ENCODE measurements at regions not wholly inside any gene's neighbourhood (a gene's known extent, or its start where the extent isn't known, plus 50 kb on each side); places are given as distances from the start of the nearest gene placed in this dataset.

DNA sequence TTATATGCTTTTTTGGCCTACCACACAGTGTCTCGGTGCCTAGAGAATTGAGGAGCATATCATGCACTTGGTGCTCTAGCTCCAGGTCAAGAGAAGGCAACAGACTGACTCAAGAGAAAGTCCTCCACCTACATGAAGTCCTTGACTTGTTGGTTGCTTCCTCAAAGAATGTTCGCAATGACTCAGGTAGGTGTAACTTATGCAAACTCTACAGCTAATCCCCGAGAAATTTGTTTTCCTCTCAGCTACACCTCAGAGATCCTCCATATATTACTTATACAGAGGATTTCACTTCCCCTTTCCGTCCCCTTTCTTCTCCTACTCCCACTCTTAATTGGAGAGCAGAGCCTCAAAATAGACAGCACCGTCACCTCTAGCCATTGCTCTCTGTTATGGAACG, 1013.1 kb downstream of the KCNMA1 start:
- no peaks in the 10 kb centered on the region for H3K9me3 ChIP-seq (ENCODE audit: control insufficient read depth in 1 of 2, insufficient read depth in 1 of 2, low read depth in 1 of 2, low read length in 2 of 2)
- no peaks in the 10 kb centered on the region for H3K36me3 ChIP-seq (ENCODE audit: control insufficient read depth in 1 of 2, insufficient read depth in 2 of 2, low read length in 2 of 2)
- no peak overlapping the region for H3K27ac ChIP-seq (ENCODE audit: low read depth, low read length)
- ChIA-PET POLR2A (no interaction called here), RAD21 (ENCODE audit: low non-redundant PET in 1 of 2, low total read pairs in 2 of 2, uncharacterized antibody in 2 of 2, unreplicated experiment in 2 of 2) (no interaction called here), CTCF (no interaction called here)
- no peaks in the 10 kb centered on the region for H4K20me1 ChIP-seq (ENCODE audit: insufficient read depth)
- no TSS peak for BruUV-seq (replicated peaks)
- no peak overlapping the region for H3K9ac ChIP-seq (ENCODE audit: low read length)
- no peak overlapping the region for H3K4me2 ChIP-seq (ENCODE audit: low read length)
- H2AFZ ChIP-seq (ENCODE audit: low read depth, low read length, poor library complexity, severe bottlenecking): no peak overlapping the region
- no peaks in the 10 kb centered on the region for H3K27me3 ChIP-seq (ENCODE audit: insufficient read depth, low read length)
- intact Hi-C loops (cut with micrococcal nuclease): no loop called here
- no peak overlapping the region for H3K4me3 ChIP-seq (replicated peaks in 1 of 2; ENCODE audit: low read depth in 1 of 2, low read length in 2 of 2)
- ATAC-seq (no peak), DNase-seq (ENCODE audit: low read depth, low spot score) (no peak)
- no peaks in the 10 kb centered on the region for H3K9me2 ChIP-seq (ENCODE audit: insufficient read depth)
- no peaks in the 10 kb centered on the region for H3K4me1 ChIP-seq (ENCODE audit: control insufficient read depth in 1 of 2, insufficient read depth in 2 of 2, low read length in 2 of 2)
- TF ChIP-seq SRF (IDR thresholded peaks at IDR 0.05; ENCODE audit: low read depth) (no peak), YY1 (IDR thresholded peaks at IDR 0.05; ENCODE audit: extremely low read depth, insufficient replicate concordance, low read depth, low read length) (no peak), POLR2A (IDR thresholded peaks at IDR 0.05; ENCODE audit: borderline replicate concordance, extremely low read depth, insufficient read depth, insufficient read length) (no peak), ZNF274 (IDR thresholded peaks at IDR 0.05; ENCODE audit: low read depth, low read length) (no peak), RAD21 (IDR thresholded peaks at IDR 0.05; ENCODE audit: low read depth) (no peak), EZH2phosphoT487 (IDR thresholded peaks at IDR 0.05; ENCODE audit: borderline replicate concordance) (no peak), ELF1 (IDR thresholded peaks at IDR 0.05; ENCODE audit: borderline replicate concordance, low read depth) (no peak), CBX3 (IDR thresholded peaks at IDR 0.05; ENCODE audit: low read depth) (no peak), TCF7L2 (IDR thresholded peaks at IDR 0.05; ENCODE audit: borderline replicate concordance, extremely low read depth, insufficient read depth, insufficient read length) (no peak)
- TF ChIP-seq, protein P1, sequence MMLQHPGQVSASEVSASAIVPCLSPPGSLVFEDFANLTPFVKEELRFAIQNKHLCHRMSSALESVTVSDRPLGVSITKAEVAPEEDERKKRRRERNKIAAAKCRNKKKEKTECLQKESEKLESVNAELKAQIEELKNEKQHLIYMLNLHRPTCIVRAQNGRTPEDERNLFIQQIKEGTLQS (IDR thresholded peaks at IDR 0.05): no peak
- TF ChIP-seq, protein P2, sequence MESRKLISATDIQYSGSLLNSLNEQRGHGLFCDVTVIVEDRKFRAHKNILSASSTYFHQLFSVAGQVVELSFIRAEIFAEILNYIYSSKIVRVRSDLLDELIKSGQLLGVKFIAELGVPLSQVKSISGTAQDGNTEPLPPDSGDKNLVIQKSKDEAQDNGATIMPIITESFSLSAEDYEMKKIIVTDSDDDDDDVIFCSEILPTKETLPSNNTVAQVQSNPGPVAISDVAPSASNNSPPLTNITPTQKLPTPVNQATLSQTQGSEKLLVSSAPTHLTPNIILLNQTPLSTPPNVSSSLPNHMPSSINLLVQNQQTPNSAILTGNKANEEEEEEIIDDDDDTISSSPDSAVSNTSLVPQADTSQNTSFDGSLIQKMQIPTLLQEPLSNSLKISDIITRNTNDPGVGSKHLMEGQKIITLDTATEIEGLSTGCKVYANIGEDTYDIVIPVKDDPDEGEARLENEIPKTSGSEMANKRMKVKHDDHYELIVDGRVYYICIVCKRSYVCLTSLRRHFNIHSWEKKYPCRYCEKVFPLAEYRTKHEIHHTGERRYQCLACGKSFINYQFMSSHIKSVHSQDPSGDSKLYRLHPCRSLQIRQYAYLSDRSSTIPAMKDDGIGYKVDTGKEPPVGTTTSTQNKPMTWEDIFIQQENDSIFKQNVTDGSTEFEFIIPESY (IDR thresholded peaks at IDR 0.05; ENCODE audit: extremely low read depth, insufficient replicate concordance, low read length): no peak
- TF ChIP-seq, protein P3, sequence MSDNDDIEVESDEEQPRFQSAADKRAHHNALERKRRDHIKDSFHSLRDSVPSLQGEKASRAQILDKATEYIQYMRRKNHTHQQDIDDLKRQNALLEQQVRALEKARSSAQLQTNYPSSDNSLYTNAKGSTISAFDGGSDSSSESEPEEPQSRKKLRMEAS (IDR thresholded peaks at IDR 0.05): no peak
- TF ChIP-seq, protein P4, sequence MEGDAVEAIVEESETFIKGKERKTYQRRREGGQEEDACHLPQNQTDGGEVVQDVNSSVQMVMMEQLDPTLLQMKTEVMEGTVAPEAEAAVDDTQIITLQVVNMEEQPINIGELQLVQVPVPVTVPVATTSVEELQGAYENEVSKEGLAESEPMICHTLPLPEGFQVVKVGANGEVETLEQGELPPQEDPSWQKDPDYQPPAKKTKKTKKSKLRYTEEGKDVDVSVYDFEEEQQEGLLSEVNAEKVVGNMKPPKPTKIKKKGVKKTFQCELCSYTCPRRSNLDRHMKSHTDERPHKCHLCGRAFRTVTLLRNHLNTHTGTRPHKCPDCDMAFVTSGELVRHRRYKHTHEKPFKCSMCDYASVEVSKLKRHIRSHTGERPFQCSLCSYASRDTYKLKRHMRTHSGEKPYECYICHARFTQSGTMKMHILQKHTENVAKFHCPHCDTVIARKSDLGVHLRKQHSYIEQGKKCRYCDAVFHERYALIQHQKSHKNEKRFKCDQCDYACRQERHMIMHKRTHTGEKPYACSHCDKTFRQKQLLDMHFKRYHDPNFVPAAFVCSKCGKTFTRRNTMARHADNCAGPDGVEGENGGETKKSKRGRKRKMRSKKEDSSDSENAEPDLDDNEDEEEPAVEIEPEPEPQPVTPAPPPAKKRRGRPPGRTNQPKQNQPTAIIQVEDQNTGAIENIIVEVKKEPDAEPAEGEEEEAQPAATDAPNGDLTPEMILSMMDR (IDR thresholded peaks at IDR 0.05 in 2 of 3, conservative IDR thresholded peaks at IDR 0.05 in 1 of 3; ENCODE audit: borderline replicate concordance in 1 of 3, insufficient read depth in 1 of 3, low read depth in 2 of 3, low read length in 2 of 3): no peak
- TF ChIP-seq, protein P5, sequence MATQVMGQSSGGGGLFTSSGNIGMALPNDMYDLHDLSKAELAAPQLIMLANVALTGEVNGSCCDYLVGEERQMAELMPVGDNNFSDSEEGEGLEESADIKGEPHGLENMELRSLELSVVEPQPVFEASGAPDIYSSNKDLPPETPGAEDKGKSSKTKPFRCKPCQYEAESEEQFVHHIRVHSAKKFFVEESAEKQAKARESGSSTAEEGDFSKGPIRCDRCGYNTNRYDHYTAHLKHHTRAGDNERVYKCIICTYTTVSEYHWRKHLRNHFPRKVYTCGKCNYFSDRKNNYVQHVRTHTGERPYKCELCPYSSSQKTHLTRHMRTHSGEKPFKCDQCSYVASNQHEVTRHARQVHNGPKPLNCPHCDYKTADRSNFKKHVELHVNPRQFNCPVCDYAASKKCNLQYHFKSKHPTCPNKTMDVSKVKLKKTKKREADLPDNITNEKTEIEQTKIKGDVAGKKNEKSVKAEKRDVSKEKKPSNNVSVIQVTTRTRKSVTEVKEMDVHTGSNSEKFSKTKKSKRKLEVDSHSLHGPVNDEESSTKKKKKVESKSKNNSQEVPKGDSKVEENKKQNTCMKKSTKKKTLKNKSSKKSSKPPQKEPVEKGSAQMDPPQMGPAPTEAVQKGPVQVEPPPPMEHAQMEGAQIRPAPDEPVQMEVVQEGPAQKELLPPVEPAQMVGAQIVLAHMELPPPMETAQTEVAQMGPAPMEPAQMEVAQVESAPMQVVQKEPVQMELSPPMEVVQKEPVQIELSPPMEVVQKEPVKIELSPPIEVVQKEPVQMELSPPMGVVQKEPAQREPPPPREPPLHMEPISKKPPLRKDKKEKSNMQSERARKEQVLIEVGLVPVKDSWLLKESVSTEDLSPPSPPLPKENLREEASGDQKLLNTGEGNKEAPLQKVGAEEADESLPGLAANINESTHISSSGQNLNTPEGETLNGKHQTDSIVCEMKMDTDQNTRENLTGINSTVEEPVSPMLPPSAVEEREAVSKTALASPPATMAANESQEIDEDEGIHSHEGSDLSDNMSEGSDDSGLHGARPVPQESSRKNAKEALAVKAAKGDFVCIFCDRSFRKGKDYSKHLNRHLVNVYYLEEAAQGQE (IDR thresholded peaks at IDR 0.05; ENCODE audit: low read depth): no peak
- H3K79me2 ChIP-seq (ENCODE audit: insufficient read depth, low read length): no peaks in the 10 kb centered on the region
